H9 (cell line): ENCODE measurements at regions not wholly inside any gene's neighbourhood (a gene's known extent, or its start where the extent isn't known, plus 50 kb on each side); places are given as distances from the start of the nearest gene placed in this dataset.

Experiments used
- DNase-seq: peaks from one replicate; pipeline ENCODE4 v3.0.0-alpha.2; 2017
- H2AFZ ChIP-seq: one replicate; pipeline ENCODE4 v1.6.1; 2013; ENCODE audit warnings: mild to moderate bottlenecking, low read length, control low read depth, moderate library complexity
- H2AK5ac ChIP-seq: 2 replicates; pipeline ENCODE4 v1.6.1; 2013; ENCODE audit warnings: low read length, control low read depth, mixed read lengths; ENCODE audit not compliant: insufficient read length
- H2BK120ac ChIP-seq: one replicate; pipeline ENCODE4 v1.6.1; 2013; ENCODE audit warnings: low read depth, mild to moderate bottlenecking, low read length, control low read depth, inconsistent platforms; ENCODE audit not compliant: poor library complexity, severe bottlenecking
- H2BK12ac ChIP-seq: 2 replicates; pipeline ENCODE4 v1.6.1; 2013; ENCODE audit warnings: low read length, control low read depth, mixed read lengths, low read depth; ENCODE audit not compliant: insufficient read length
- H2BK15ac ChIP-seq: 2 replicates; pipeline ENCODE4 v1.6.1; 2013; ENCODE audit warnings: low read depth, low read length, control low read depth
- H2BK20ac ChIP-seq: one replicate; pipeline ENCODE4 v1.6.1; 2013; ENCODE audit warnings: low read depth, mild to moderate bottlenecking, low read length, control low read depth, inconsistent platforms; ENCODE audit not compliant: poor library complexity, severe bottlenecking
- H2BK5ac ChIP-seq: 2 replicates; pipeline ENCODE4 v1.6.1; 2013; ENCODE audit warnings: low read length, control low read depth, mixed read lengths; ENCODE audit not compliant: insufficient read length
- H3K14ac ChIP-seq: 2 replicates; pipeline ENCODE4 v1.6.1; 2013; ENCODE audit warnings: low read length, control low read depth; ENCODE audit not compliant: insufficient read depth
- H3K18ac ChIP-seq: 2 replicates; pipeline ENCODE4 v1.6.1; 2013; ENCODE audit warnings: low read depth, mild to moderate bottlenecking, mixed read lengths, low read length, control low read depth; ENCODE audit not compliant: insufficient read length
- H3K23ac ChIP-seq: 2 replicates; pipeline ENCODE4 v1.6.1; 2013; ENCODE audit warnings: low read length, control low read depth, mixed read lengths, low read depth; ENCODE audit not compliant: insufficient read length
- H3K23me2 ChIP-seq: 2 replicates; pipeline ENCODE4 v1.6.1; 2013; ENCODE audit warnings: low read depth, mild to moderate bottlenecking, mixed read lengths, low read length, control low read depth; ENCODE audit not compliant: insufficient read length, poor library complexity, severe bottlenecking
- H3K27ac ChIP-seq: 2 replicates; pipeline ENCODE4 v1.5.1; 2013; ENCODE audit warnings: low read length, control low read depth, mixed read lengths, low read depth; ENCODE audit not compliant: insufficient read length
- H3K27me3 ChIP-seq: 2 replicates; pipeline ENCODE4 v1.6.1; 2013; ENCODE audit warnings: low read length, control low read depth, inconsistent platforms; ENCODE audit not compliant: insufficient read depth
- H3K4ac ChIP-seq: 2 replicates; pipeline ENCODE4 v1.6.1; 2013; ENCODE audit warnings: low read depth, mild to moderate bottlenecking, control low read depth, inconsistent platforms, low read length, moderate library complexity
- H3K4me1 ChIP-seq: 2 replicates; pipeline ENCODE4 v1.6.1; 2013; ENCODE audit warnings: low read length, control low read depth, inconsistent platforms; ENCODE audit not compliant: insufficient read depth
- H3K4me2 ChIP-seq: 2 replicates; pipeline ENCODE4 v1.6.1; 2013; ENCODE audit warnings: low read length, control low read depth, mixed read lengths; ENCODE audit not compliant: insufficient read length, insufficient read depth
- H3K56ac ChIP-seq: 2 replicates; pipeline ENCODE4 v1.6.1; 2013; ENCODE audit warnings: low read depth, mild to moderate bottlenecking, mixed read lengths, low read length, control low read depth; ENCODE audit not compliant: insufficient read length
- H3K79me1 ChIP-seq: 2 replicates; pipeline ENCODE4 v1.6.1; 2013; ENCODE audit warnings: low read depth, mild to moderate bottlenecking, moderate library complexity, low read length, control low read depth, inconsistent platforms; ENCODE audit not compliant: insufficient read depth, poor library complexity, severe bottlenecking
- H3K79me2 ChIP-seq: 2 replicates; pipeline ENCODE4 v1.6.1; 2013; ENCODE audit warnings: low read length, control low read depth, inconsistent platforms; ENCODE audit not compliant: insufficient read depth
- H3K9ac ChIP-seq: 2 replicates; pipeline ENCODE4 v1.6.1; 2013; ENCODE audit warnings: low read length, control low read depth, mixed read lengths; ENCODE audit not compliant: insufficient read length; ENCODE audit errors: extremely low read depth
- H3K9me3 ChIP-seq: one replicate; pipeline ENCODE4 v1.6.1; 2013; ENCODE audit warnings: low read depth, low read length, inconsistent platforms; ENCODE audit not compliant: control insufficient read depth
- H3T11ph ChIP-seq: one replicate; pipeline ENCODE4 v1.6.1; 2013; ENCODE audit warnings: mild to moderate bottlenecking, low read length, control low read depth, inconsistent platforms
- H4K20me1 ChIP-seq: one replicate; pipeline ENCODE4 v1.6.1; 2013; ENCODE audit not compliant: control insufficient read depth, insufficient read length, insufficient read depth
- H4K5ac ChIP-seq: 2 replicates; pipeline ENCODE4 v1.6.1; 2013; ENCODE audit warnings: low read depth, mild to moderate bottlenecking, mixed read lengths, low read length, control low read depth; ENCODE audit not compliant: insufficient read length
- H4K8ac ChIP-seq: replicated peaks from 2 replicates; pipeline ENCODE4 v1.6.1; 2013; ENCODE audit warnings: low read length, control low read depth, mixed read lengths, low read depth; ENCODE audit not compliant: insufficient read length
- H4K91ac ChIP-seq: 2 replicates; pipeline ENCODE4 v1.6.1; 2013; ENCODE audit warnings: low read depth, mild to moderate bottlenecking, moderate library complexity, mixed read lengths, low read length, control low read depth; ENCODE audit not compliant: insufficient read length
- H3K27ac Mint-ChIP-seq, 3 experiments: 2 replicates in 2 of 3; 3 replicates in 1 of 3; pipeline ENCODE4 v1.8.0; 2020 to 2021; ENCODE audit warnings: mixed read lengths in 3 of 3, mild to moderate bottlenecking in 1 of 3, moderate library complexity in 1 of 3
- H3K27me3 Mint-ChIP-seq: 2 replicates; pipeline ENCODE4 v1.8.0; 2021; ENCODE audit warnings: low read depth, mild to moderate bottlenecking, moderate library complexity, mixed read lengths
- H3K36me3 Mint-ChIP-seq, 3 experiments: 2 replicates in 2 of 3; 3 replicates in 1 of 3; pipeline ENCODE4 v1.8.0; 2020 to 2021; ENCODE audit warnings: low read depth in 3 of 3, mixed read lengths in 3 of 3; ENCODE audit not compliant: insufficient read depth in 1 of 3
- H3K4me1 Mint-ChIP-seq, 2 experiments: 2 replicates each; pipeline ENCODE4 v1.8.0; 2020; ENCODE audit warnings: mixed read lengths in 2 of 2
- H3K4me3 Mint-ChIP-seq, 2 experiments: 2 replicates in 1 of 2; 3 replicates in 1 of 2; pipeline ENCODE4 v1.8.0; 2020 to 2021; ENCODE audit warnings: mild to moderate bottlenecking in 2 of 2, mixed read lengths in 2 of 2, moderate library complexity in 1 of 2
- H3K9me3 Mint-ChIP-seq, 2 experiments: 2 replicates in 1 of 2; 3 replicates in 1 of 2; pipeline ENCODE4 v1.8.0; 2020; ENCODE audit warnings: mild to moderate bottlenecking in 2 of 2, mixed read lengths in 2 of 2, moderate library complexity in 1 of 2
- WGBS: extraction: QIAGEN DNeasy Blood & Tissue Kit; methylation state at CpG from one replicate; pipeline ENCODE4 v1.1.7; 2013; ENCODE audit warnings: missing lambda C conversion rate, low lambda C conversion rate, mixed read lengths; ENCODE audit not compliant: insufficient read length; ENCODE audit errors: extremely low coverage; 5-methylcytosine and 5-hydroxymethylcytosine counted together
- TF ChIP-seq, protein P1 (sequence below): fragments of 200-600 bp; sonication (generic); conservative IDR thresholded peaks from 3 replicates; pipeline ENCODE4 v1.8.0; 2021; ENCODE audit warnings: antibody characterized with exemption, mild to moderate bottlenecking

DNA sequence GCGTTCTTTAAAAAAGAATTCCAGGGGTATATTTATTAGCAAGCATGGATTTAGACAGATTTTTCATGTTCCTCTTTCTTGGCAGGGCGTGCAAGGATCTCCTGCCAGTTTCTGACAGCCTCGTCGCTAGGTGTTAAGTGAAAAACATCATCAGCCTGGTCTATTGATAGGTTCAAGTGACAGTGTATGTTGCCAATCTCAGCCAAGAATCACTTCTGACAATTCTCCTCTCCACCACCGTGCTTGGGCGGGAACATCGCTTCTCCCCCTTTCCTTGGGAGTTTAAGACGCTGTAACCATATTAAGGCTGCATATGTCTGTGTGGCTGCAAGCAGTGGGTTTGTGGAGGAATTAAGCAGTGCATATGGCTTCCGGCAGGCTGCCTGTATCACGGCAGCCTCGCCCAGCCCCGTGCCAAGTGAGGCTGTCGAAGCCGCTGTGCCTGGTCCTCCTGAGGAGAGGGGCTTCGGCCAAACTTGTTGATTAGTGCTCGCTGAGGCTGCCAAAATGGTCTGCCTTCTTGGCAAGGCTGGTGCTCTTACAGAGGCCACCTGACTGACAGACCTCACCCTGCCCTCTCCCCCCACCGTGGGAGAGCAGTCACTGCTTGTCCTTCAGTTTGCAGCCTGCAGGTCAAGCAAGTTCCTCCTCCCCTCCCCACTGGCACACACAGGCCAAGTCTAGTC is 132.2 kb upstream of the MPHOSPH6 start:
- H3K4me1 Mint-ChIP-seq = no peaks in the 10 kb centered on the region
- Histone ChIP-seq H3K4ac (no peak overlapping the region), H3K27ac (no peak overlapping the region), H2BK15ac (no peak overlapping the region), H3K23ac (no peak overlapping the region), H2BK120ac (no peak overlapping the region), H3K79me1 (no peaks in the 10 kb centered on the region), H3K14ac (no peak overlapping the region), H3K4me2 (no peak overlapping the region), H2AFZ (no peak overlapping the region), H2BK5ac (no peak overlapping the region), H3K27me3 (no peaks in the 10 kb centered on the region), H3K79me2 (no peaks in the 10 kb centered on the region), H4K20me1 (no peaks in the 10 kb centered on the region), H2BK20ac (no peak overlapping the region), H3K18ac (no peak overlapping the region), H3K9me3 (no peaks in the 10 kb centered on the region), H3T11ph (no peak overlapping the region), H2AK5ac (no peak overlapping the region), H2BK12ac (no peak overlapping the region), H3K9ac (no peak overlapping the region), H4K91ac (no peak overlapping the region), H4K8ac (no peak overlapping the region), H3K56ac (no peak overlapping the region), H4K5ac (no peak overlapping the region), H3K23me2 (no peaks in the 10 kb centered on the region), H3K4me1 (no peaks in the 10 kb centered on the region)
- H3K27ac Mint-ChIP-seq = peak overlapping the region in 1 of 3 experiments; percentile 79; a peak in 1 of 7 replicates
- peaks cover 13% of the 10 kb centered on the region for H3K27me3 Mint-ChIP-seq
- WGBS = no CpG with 5 or more reads among the region's 17 CpGs
- no peaks in the 10 kb centered on the region for H3K36me3 Mint-ChIP-seq
- TF ChIP-seq, protein P1, sequence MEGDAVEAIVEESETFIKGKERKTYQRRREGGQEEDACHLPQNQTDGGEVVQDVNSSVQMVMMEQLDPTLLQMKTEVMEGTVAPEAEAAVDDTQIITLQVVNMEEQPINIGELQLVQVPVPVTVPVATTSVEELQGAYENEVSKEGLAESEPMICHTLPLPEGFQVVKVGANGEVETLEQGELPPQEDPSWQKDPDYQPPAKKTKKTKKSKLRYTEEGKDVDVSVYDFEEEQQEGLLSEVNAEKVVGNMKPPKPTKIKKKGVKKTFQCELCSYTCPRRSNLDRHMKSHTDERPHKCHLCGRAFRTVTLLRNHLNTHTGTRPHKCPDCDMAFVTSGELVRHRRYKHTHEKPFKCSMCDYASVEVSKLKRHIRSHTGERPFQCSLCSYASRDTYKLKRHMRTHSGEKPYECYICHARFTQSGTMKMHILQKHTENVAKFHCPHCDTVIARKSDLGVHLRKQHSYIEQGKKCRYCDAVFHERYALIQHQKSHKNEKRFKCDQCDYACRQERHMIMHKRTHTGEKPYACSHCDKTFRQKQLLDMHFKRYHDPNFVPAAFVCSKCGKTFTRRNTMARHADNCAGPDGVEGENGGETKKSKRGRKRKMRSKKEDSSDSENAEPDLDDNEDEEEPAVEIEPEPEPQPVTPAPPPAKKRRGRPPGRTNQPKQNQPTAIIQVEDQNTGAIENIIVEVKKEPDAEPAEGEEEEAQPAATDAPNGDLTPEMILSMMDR = no peak
- H3K9me3 Mint-ChIP-seq = no peaks in the 10 kb centered on the region; a peak in 1 of 5 replicates
- H3K4me3 Mint-ChIP-seq = no peak overlapping the region
- peak; percentile 33 for DNase-seq
